NCI-H1105 (cell line): ENCODE measurements at regions not wholly inside any gene's neighbourhood (a gene's known extent, or its start where the extent isn't known, plus 50 kb on each side); places are given as distances from the start of the nearest gene placed in this dataset.

Experiments
- DNase-seq: peaks from one replicate; lab custom pipeline; 2025; lab: John Stamatoyannopoulos, UW

DNA sequence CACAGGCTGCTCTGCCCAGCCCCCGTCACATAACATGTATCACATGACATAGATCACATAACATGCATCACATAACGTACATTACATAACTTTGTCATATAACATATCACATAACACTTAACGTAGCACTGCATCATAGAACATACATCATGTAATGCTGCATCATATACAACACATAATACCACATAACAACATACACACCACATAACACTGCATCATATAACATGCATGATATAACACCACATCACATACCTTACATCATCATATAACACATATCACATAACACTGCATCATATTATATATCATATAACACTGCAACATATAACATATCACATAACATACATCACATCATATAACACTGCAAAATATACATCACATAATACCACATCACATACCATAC, 83.8 kb downstream of the AXIN2 start:
- no peak for DNase-seq

DNA sequence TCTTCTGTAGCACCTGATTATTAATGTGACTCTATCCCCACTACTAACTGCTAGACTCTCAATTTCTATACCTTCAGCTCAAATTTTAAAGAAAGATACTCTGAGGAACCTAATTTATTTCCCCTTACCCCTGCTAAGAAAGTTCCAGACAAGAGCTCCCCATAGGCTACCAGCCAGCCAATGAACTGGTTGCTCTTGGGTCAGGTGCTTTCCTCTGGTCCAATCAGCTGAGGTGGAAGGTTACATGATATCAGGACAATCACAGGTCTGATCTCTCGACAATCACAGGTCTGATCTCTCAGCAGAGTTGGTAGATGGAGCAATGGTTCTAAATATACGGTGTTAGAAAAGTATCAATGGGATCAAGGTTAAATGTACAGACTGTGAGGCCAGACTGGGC, 86.8 kb downstream of the AXIN2 start:
- no peak for DNase-seq

DNA sequence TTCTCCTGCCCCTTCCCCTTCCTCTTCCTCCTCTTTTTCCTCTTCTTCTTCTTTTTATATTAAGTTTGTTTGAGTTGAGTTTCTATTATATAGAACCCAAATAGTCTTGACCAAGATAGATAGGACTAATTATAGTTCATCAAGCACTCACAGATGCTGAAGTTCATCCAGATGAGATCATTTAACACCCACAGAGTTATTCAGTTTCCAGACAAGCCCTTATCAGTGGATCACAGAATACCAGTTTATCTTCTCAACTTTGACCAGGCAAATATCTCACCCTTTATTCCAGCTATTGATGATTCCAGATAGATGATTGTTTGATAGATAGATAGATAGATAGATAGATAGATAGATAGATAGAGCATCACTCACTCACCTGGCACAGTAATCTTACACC, 87.5 kb downstream of the AXIN2 start:
- DNase-seq: no peak

DNA sequence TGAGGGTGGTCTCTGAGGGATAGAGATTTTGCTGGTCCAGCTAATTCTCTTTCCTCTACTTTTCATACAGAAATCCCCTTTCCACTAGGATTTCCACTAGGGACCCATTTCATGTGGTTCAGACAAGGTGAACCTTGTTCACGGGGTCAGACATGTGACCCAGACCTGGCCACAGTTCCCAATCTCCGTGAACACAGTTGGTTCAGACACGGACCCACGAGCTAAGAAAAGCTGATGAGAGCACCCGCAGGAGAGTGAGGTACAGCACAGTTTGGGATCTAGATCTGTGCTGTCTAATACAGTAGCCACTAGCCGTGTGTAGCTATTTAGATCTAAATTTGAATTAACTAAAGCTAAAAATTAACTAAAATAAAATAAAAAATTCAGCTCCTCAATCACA, 88.1 kb downstream of the AXIN2 start:
- DNase-seq: no peak

DNA sequence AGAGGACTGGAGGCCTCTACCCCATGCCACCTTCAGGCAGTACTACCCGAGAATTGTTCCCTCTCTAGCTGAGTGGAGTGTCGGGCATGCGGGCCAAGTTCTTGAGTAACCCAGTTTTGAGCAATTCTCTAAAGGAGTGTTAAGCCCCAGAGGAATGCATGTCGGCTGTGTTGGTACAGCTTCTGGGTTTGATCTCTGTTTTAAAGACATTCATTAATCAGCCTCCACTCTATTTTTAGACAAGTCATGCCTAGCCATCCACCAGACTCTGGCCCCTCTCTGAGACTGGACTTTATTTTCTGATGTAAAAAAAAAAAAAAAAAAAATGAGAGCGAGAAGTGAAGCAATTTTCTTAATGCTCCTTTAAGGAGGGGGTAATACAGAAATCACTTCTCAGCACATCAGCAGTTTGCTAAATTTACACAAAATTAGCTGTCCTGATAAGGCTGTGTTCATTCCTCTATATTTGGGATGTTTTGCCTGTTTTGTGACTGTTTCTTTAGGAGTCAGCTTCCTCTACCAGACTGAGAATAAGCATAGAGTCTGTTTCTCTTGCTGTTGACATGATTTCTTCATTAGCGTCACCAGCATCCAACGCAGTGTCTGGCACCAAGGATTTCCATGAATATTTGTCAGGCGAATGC, 88.7 kb downstream of the AXIN2 start:
- no peak for DNase-seq

DNA sequence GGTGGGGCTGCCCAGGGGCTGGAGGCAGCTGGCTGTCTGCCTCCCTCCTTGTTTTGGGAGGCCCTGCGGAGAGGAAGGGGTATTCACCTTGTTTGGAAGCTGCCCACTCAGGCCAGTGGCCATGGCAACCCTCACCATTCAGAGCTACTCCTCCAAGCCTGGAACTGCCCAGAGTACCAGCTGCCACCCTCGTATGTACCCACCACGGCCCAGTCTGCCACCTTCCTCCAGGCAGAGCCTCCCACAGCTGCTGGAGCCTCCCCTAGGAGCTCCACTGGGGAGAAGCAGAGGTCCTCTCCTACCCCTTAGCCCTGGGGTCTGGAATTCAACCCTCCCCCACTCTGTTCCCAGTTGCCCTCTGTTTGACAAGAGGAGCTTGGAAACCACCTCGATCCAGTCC, 90.7 kb downstream of the AXIN2 start:
- DNase-seq: no peak

DNA sequence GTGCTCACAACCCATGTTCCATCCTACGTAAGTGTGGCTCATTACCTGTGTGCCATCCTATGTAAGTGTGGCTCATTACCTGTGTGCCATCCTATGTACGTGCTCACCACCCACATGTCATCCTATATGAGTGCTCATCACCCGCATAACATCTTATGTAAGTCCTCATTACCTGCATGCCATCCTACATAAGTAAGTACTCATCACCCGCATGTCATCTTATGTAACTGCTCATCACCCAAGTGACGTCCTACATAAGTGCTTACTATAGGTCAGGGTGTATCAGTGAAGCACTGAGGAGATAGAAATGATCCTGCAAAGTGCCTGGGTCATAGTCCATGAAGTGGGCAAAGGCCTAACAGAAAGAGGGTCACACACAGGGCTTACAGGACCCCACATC, 93.1 kb downstream of the AXIN2 start:
- DNase-seq: no peak

DNA sequence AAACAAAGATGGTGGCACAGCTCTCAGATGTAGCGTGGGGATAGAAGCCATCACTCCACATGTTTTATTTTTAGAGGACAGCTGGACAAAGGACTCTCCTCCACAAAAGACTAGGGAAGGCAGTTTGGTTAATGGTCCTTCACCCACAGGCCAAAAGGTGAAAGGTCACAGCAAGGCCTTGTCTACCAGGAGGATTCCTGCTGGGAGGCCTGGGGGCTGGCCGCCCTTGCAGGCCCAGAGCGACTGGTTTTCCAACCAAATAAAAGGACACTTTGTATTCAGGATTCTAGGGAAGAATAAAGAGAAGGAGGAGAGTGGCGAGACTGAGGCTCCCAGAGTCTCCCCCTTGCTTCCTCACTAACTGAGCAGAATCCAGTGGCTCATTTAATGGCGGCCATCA, 94.3 kb downstream of the AXIN2 start:
- no peak for DNase-seq

DNA sequence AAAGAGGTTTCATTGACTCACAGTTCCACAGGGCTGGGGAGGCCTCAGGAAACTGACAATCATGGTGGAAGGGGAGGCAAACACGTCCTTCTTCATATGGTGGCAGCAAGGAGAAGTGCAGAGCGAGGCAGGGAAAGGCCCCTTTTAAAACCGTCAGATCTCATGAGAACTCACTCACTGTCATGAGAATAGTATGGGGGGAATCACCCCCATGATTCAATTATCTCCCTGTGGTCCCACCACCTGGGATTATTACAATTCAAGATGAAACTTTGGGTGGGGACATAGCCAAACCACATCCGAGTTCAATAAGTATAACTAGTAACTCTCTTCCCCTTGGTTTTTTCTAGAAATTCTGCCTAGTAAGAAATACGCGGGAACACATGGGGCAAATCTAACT, 94.9 kb downstream of the AXIN2 start:
- DNase-seq: no peak

DNA sequence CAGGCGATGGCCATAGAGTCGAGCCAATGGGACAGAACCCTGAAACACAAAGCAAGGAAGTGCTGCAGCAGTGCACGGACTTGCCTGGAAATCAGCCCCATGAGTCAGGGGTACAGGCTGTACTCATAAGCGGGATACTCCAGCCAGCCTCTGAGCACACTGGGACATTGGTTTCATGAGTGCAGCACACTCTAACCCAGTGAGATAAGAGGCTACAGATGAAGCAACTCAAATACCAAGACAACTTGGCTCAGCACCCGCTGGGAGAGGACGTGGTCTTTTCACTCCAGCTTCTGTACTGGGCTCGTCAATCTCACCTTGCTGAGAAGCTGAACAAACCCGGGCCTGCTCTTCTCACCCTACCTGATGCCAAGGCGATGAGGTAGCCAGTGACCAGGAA, 98.2 kb downstream of the AXIN2 start:
- DNase-seq: no peak

DNA sequence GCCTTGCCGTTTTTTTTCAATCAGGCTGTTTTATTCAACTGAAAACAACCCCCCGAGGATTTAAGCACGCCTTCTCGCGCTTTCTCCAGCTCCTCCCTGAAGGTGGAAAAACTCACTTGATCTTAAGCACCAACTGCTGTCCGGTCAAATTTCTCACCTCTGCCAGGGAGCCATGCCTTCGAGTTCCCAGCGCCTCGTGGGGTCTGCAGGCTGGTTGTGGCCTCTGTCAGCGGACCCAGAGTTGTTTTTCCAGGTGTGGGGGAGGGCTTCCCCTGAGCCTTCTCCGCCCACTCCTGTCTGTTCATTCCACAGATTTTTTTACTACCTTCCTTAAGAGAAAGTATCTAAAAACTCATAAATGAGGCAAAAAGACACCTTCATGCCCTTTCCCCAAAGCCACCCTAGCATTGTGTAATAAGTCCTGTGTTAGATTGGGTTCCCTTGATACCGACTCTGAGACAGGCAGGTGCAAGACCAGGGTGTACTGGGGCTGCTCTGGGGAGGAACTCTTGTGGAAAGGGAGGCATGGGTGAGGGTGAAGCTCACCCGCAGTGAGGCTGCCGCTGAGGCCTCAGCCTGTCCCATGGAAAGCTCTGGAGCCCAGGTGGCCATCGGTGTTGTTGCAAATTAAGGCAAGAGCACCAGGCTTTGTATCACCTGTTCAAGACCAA, 101.6 kb downstream of the AXIN2 start:
- DNase-seq: no peak

DNA sequence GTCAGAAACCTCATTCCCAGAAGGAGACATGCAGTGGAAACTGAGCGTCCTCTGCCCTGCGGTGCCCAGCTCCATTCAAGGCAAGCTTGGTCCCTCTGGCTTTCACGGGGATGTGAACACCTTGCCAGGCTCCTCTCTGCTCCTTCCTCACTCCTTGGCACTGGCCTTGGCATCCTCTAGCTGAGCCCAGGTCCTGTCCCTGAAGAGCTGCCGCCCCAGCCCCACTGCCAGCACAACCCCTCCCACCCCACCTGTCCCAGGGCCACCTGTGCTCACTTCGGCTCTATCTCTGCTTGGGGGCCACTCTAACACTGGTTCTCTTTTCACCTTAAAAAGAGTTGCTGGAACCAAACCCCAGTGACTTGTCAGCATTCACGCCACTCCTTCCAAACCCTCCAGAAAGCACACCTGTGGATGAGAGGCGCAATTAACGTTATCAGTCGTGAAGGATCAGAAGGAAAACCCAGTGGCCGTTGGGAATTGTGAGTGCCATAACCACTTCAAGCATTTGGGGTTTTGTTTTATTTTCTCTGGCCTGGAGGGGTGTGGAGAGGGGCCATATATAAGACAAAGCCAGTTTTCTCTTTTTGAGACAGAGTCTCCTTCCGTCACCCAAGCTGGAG, 103.7 kb downstream of the AXIN2 start:
- DNase-seq: no peak

DNA sequence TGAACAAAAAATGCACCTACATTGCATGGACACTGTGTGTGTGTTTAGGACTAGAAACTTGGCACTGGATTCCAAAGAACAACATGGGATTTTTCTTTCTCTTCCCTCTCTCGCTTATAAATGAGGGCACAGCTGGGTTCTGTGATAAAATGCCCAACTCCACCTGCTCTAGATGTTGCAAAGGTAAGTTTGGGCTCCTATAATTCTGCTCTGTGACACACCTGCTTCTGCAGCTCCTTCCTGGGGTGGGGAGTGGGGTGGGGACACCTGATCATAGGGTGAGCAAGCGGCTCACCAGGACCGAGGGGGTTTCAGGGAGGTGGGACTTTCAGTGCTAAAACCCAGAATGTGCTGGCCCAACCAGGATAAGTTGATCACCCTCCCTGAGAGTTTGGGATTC, 104.3 kb downstream of the AXIN2 start:
- no peak for DNase-seq

DNA sequence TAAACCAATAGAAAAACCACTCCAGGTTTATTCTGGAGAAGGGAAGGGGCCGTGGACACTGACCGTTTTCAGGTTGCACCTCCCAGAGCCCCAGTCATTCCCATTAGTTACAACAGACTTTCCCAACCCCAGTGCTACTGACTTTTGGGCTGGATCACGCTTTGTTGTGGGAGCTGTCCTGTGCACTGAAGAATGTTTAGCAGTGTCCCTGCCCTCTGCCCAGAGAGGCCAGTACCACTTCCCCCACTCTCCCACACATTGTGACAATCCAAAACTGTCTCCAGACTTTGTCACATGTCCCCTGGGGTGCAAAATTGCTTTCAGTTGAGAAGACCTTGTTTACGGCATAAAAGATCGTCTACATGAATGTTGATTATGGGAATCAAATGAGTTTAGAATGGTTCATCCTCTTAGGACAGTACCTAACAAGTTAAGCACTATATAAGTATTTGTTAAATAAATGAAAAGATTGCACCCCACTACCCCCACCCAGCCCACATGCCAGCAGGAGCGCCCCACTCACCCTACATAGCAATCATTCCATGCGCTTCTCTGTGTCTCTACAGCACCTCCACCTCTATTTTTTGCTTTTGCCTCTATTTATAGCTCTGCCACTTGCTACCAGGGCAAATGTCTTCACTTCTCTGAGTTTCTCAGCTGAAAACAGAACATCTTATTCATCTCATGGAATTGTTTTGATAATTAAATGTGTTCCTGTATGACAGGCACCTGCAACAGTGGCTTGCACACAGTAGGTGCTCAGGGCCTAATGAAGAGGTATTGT, 104.9 kb downstream of the AXIN2 start:
- DNase-seq: no peak

DNA sequence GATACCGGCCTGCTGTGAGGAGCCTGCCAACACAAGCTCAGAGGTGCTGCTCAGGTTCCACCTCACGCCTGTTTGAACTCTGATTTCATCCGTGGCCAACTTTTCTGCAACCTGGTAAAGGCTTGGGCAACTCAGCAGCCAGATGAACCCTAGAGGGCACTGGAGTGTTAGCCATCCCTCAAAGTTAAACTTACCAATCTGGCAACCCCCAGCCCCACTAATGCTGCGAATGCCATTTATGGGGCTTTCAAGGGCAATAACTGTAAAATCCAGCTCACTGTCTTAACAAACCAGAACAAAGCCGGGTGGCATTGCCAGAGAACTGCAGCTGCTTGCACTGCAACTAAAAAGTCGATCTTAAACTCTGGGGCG, 105.5 kb downstream of the AXIN2 start:
- DNase-seq: no peak

DNA sequence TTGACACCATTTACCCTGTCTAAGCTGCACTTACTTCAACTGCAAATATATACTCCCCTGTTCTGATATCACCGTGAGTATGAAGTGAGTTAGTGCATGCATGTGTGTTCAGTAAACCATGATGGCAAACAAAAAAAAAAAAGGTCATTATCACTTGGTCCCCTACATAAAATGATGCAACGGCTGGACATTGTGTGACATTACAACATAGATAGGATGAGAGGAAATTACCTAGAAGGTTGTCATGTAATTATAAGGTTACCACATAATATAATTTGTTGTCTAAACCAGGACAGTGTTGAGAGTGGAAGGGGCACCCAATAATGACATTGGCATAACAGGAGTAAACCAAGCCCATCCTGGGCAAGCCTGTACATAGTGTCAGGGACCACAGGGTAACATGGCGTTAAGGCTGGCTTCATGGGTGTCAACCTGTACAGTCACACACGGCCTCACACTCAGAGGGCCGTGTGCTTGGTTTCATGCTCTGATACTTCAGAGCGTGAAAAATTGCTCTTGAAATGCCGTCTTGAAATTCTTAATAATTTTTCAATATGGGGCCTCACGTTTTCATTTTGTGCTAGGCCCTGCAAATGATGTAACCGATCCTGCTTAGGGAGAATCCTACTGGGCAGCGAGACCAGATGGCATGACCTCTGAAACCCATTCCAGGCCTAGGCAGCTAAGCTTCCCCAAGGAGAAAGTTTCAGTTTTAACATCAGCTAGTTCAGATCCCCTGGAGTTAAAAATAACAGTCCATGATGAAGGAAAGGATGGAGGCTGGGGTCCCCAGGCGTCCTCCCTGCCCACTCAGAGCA, 106.1 kb downstream of the AXIN2 start:
- DNase-seq: no peak

DNA sequence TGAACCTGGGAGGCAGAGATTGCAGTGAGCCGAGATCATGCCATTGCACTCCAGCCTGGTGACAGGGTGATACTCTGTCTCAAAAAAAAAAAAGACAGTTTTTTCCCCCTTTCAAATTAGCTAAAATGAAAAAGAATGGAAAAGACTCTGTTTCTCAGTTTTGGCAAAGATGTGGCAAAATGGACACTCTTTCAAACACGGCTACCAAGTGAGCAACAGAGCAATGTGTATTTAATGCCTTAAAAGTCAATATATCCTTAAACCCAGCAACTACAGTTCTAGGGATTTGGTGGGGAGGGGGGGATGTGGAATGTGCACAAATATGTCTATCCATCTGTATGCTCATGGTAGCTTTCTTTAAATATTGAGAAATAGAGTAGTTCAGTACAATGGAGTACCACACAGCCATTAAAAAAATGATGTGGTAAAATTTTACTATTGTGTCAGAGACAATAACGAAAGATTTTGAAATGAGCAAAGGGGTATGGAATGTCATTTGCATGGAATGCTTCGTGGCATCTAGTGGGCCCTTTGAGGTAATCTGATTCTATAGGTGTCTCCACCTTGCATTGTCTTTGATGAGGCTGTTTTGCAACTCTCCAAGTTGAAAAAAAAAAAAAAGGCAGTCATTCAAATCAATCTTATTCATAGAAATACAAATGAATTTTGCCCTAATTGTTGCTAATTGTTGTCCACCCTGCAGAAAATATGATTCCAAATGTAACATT, 108.1 kb downstream of the AXIN2 start:
- DNase-seq: no peak

DNA sequence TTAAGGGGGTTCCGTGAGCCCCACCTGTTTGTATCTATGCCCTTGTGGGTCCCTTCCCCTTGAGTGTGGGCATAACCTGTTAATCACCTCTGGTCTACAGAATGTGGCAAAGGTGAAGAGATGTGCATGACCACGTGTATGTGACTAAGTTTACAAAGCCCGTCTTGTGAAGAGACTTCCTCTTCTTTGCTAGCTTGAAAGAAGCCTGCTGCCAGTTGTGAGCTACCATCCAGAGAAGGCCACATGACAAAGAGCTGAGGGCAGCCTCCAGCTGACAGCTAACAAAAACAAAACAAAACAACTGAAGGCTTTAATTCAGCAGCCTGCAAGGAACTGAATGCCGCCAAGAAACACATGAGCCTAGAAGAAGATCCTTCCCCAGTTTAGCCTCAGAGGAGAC, 112.0 kb downstream of the AXIN2 start:
- DNase-seq: no peak

DNA sequence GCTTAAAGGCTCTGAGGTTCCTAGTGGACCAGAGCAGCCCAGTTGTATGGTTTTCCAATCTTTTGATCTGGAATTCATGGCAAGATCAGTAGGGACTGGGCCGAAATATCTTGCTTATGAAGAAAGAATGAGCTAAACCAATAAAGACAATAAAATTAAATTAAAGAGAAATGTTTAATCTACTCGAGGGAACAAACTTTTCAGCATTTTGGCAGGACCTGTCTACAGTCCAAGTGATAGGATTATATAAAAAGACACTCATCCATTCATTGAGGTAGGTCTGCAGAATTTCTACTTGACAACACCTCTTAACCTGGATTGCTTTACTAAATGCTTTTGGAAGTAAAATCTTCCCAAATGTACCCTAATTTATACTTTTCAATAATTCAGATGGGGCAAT, 113.6 kb downstream of the AXIN2 start:
- no peak for DNase-seq

DNA sequence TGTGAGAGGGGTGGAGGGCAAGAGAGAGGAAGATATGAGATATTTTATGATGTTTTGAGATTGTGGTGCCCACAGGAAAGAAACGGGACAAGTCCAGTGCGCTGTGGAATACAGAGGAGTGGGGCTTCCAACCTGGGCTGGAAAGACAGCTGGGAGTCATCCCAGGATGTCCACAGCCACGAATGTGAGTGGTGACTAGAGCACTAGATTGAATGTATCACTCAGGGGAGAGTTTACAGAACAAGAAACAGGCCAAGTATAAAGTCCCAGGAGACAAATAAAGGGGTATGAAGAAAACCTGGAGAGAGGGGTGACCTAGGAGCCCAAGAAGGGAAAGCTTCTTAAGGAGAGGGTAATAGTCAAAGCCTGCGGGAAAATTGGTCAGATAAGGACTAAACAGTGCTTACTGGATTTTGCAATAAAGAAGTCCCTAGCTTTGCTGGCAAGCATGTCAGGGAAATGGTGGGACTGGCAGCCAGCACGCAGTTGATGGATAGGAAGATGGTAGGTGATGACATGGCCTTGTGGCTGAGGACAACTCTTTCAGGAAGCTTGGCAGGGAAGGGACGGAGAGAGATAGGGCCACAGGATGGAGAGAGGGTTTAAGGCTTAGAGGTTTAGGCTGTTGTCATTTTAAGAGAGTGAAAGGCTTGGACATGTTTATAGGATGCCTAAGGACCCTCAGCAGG, 114.5 kb downstream of the AXIN2 start:
- DNase-seq: no peak

DNA sequence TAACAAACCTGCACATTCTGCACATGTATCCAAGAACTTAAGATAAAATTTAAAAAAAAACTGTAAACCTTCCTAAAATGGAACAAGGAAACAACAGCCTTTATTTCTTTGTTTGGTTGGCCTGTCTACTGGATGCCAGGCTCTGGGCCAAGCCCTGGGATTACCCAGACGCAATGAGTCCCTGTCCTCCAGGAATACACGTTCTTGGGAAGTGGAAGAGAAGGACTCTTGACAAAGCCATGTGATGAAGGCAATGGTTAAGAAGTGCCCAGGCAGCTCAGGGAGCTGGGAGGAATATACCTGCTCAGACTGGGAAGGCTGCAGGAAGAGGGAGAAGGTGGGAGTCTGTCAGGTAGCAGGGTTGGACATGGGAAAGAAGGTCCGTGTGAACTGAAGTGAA, 115.4 kb downstream of the AXIN2 start:
- no peak for DNase-seq
